ENCODE measurements at regions not wholly inside any gene's neighbourhood (a gene's known extent, or its start where the extent isn't known, plus 50 kb on each side); places are given as distances from the start of the nearest gene placed in this dataset.

DNA sequence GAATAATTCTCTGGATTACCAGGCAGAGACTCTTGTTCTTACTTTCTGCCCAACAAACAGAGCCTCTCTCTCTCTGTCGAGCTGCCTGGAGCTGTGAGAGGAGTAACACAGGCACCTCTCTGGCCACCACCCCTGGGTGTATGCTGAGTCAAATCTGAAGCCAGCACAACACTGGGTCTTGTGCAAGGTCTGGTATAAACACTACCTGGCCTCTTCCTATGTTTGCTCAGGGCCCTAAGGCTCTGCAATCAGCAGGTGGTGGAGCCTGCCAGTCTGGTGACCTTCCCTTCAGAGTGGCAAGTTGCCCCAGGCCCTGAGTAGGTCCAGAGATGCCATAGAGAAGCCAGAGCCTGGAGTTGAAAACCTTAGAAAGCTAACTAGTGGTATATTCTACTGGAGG, 139.9 kb downstream of the CPXCR1 start:
- H3K4me1 ChIP-seq (ENCODE audit: insufficient read depth), result no peaks in the 10 kb centered on the region
- no peak for DNase-seq
- H3K9me2 ChIP-seq (ENCODE audit: insufficient read depth), result no peaks in the 10 kb centered on the region
- no peaks in the 10 kb centered on the region for H4K20me1 ChIP-seq (ENCODE audit: insufficient read depth)
- H3K79me2 ChIP-seq (ENCODE audit: insufficient read depth), result no peaks in the 10 kb centered on the region
- 0% methylated on average over 1 of the region's 1 CpG for WGBS, 2 experiments (ENCODE audit: low coverage in 1 of 2, low lambda C conversion rate in 2 of 2, missing lambda C conversion rate in 2 of 2)
- H3K9me3 ChIP-seq (ENCODE audit: low read depth), result no peaks in the 10 kb centered on the region
- no peak overlapping the region for H2AFZ ChIP-seq
- no peak overlapping the region for H3K9ac ChIP-seq
- no peak overlapping the region for H3K4me3 ChIP-seq
- H3K27me3 ChIP-seq (replicated peaks; ENCODE audit: insufficient read depth), result no peaks in the 10 kb centered on the region
- H3K27ac ChIP-seq, result no peak overlapping the region
- H3K4me2 ChIP-seq (ENCODE audit: unreplicated experiment), result no peak overlapping the region
- no peaks in the 10 kb centered on the region for H3F3A ChIP-seq (ENCODE audit: insufficient read depth)
- no peak for TF ChIP-seq EZH2 (IDR thresholded peaks at IDR 0.05; ENCODE audit: insufficient read depth, poor library complexity, severe bottlenecking)
- no peak for TF ChIP-seq EZH2phosphoT487 (IDR thresholded peaks at IDR 0.05; ENCODE audit: insufficient read depth, low read depth)
- H3K36me3 ChIP-seq (ENCODE audit: low read depth), result no peaks in the 10 kb centered on the region
- in situ Hi-C loops (cut with MboI), result no loop called here

DNA sequence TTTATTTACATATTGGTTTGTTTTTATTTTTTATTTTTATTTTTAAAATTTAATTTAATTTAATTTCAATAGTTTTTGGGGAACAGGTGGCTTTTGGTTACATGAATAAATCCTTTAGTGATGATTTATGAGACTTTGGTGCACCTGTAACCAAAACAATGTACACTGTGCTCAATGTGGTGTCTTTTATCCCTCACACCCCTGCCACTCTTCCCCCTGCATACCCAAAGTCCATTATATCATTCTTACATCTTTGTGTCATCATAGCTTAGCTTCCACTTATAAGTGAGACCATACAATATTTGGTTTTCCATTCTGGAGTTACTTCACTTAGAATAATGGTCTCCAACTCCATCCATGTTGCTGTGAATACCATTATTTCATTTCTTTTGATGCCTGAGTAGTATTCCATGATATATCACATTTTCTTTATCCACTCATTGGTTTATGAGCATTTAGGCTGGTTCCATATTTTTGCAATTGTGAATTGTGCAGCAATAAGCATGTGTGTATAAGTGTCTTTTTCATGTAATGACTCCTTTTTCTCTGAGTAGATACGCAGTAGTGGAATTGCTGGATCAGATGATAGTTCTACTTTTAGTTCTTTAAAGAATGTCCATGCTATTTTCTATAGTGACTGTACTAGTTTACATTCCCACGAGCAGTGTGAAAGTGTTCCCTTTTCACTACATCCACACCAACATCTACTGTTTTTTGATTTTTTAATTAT, 157.1 kb downstream of the CPXCR1 start:
- Histone ChIP-seq H3K9me2 (ENCODE audit: insufficient read depth) (no peaks in the 10 kb centered on the region), H4K20me1 (ENCODE audit: insufficient read depth) (no peaks in the 10 kb centered on the region), H3F3A (ENCODE audit: insufficient read depth) (no peaks in the 10 kb centered on the region), H3K9ac (no peak overlapping the region), H3K4me3 (no peak overlapping the region), H3K4me1 (ENCODE audit: insufficient read depth) (no peaks in the 10 kb centered on the region), H3K9me3 (ENCODE audit: low read depth) (no peaks in the 10 kb centered on the region), H3K27me3 (replicated peaks; ENCODE audit: insufficient read depth) (no peaks in the 10 kb centered on the region), H3K27ac (no peak overlapping the region), H2AFZ (no peak overlapping the region), H3K79me2 (ENCODE audit: insufficient read depth) (no peaks in the 10 kb centered on the region), H3K36me3 (ENCODE audit: low read depth) (no peaks in the 10 kb centered on the region), H3K4me2 (ENCODE audit: unreplicated experiment) (no peak overlapping the region)
- in situ Hi-C loops (cut with MboI), result no loop called here
- TF ChIP-seq EZH2 (IDR thresholded peaks at IDR 0.05; ENCODE audit: insufficient read depth, poor library complexity, severe bottlenecking), result no peak
- TF ChIP-seq EZH2phosphoT487 (IDR thresholded peaks at IDR 0.05; ENCODE audit: insufficient read depth, low read depth), result no peak
- 73 to 83% methylated on average over 2 of the region's 2 CpGs for WGBS, 2 experiments (ENCODE audit: low coverage in 1 of 2, low lambda C conversion rate in 2 of 2, missing lambda C conversion rate in 2 of 2)
- DNase-seq, result no peak

DNA sequence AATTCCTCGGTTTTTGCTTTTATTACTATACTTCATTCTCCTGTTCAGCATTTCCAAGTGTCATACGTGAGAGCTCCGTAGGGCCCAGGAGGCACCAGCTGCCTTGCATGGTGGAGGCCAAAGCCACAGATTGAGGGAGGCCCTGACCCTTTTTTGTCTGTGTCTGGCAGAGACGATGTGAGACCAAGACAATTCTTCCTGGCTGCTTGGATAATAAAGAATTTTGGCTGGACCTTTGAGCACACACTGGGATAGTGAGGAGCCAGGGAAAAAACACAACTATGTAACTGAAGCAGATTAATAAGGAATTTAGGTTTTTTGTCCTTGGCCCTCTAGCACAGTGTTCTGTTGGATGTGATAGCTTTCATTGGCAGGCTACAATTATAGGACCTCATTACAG, 161.0 kb downstream of the CPXCR1 start:
- H3K4me2 ChIP-seq (ENCODE audit: unreplicated experiment), result no peak overlapping the region
- H3K27ac ChIP-seq, result no peak overlapping the region
- DNase-seq, result no peak
- TF ChIP-seq EZH2phosphoT487 (IDR thresholded peaks at IDR 0.05; ENCODE audit: insufficient read depth, low read depth) (no peak), EZH2 (IDR thresholded peaks at IDR 0.05; ENCODE audit: insufficient read depth, poor library complexity, severe bottlenecking) (no peak)
- H3K36me3 ChIP-seq (ENCODE audit: low read depth), result no peaks in the 10 kb centered on the region
- H3K79me2 ChIP-seq (ENCODE audit: insufficient read depth), result no peaks in the 10 kb centered on the region
- H3K4me1 ChIP-seq (ENCODE audit: insufficient read depth), result no peaks in the 10 kb centered on the region
- WGBS, 2 experiments (ENCODE audit: low coverage in 1 of 2, low lambda C conversion rate in 2 of 2, missing lambda C conversion rate in 2 of 2), result 24 to 25% methylated on average over 4 of the region's 4 CpGs
- no peak overlapping the region for H2AFZ ChIP-seq
- no peak overlapping the region for H3K4me3 ChIP-seq
- H3F3A ChIP-seq (ENCODE audit: insufficient read depth), result no peaks in the 10 kb centered on the region
- no peaks in the 10 kb centered on the region for H4K20me1 ChIP-seq (ENCODE audit: insufficient read depth)
- H3K9me2 ChIP-seq (ENCODE audit: insufficient read depth), result no peaks in the 10 kb centered on the region
- in situ Hi-C loops (cut with MboI), result no loop called here
- H3K9ac ChIP-seq, result no peak overlapping the region
- no peaks in the 10 kb centered on the region for H3K9me3 ChIP-seq (ENCODE audit: low read depth)
- no peaks in the 10 kb centered on the region for H3K27me3 ChIP-seq (replicated peaks; ENCODE audit: insufficient read depth)

DNA sequence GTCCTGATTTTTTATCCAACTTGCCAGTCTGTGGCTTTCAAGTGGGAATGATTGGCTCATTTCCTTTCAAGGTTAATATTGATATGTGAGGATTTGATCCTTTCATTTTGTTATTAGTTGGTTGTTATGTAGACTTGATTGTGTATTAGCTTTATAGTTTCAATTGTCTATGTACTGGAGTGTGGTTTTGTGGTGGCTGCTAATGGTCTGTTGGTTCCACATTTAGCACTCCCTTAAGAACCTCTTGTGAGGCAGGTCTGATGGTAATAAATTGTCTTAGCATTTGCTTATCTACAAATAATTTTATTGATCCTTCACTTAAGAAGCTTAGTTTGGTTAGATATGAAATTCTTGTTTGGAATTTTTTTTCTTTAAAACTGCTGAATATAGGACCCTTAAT, 190.6 kb downstream of the CPXCR1 start:
- H3K9ac ChIP-seq, result no peak overlapping the region
- H3K4me2 ChIP-seq (ENCODE audit: unreplicated experiment), result no peak overlapping the region
- H2AFZ ChIP-seq, result no peak overlapping the region
- in situ Hi-C loops (cut with MboI), result no loop called here
- no peak overlapping the region for H3K4me3 ChIP-seq
- H3K9me2 ChIP-seq (ENCODE audit: insufficient read depth), result no peaks in the 10 kb centered on the region
- H3K9me3 ChIP-seq (ENCODE audit: low read depth), result no peaks in the 10 kb centered on the region
- DNase-seq, result no peak
- no peaks in the 10 kb centered on the region for H3K36me3 ChIP-seq (ENCODE audit: low read depth)
- H4K20me1 ChIP-seq (ENCODE audit: insufficient read depth), result no peaks in the 10 kb centered on the region
- H3F3A ChIP-seq (ENCODE audit: insufficient read depth), result no peaks in the 10 kb centered on the region
- TF ChIP-seq EZH2 (IDR thresholded peaks at IDR 0.05; ENCODE audit: insufficient read depth, poor library complexity, severe bottlenecking), result no peak
- TF ChIP-seq EZH2phosphoT487 (IDR thresholded peaks at IDR 0.05; ENCODE audit: insufficient read depth, low read depth), result no peak
- H3K27me3 ChIP-seq (replicated peaks; ENCODE audit: insufficient read depth), result no peaks in the 10 kb centered on the region
- no peaks in the 10 kb centered on the region for H3K79me2 ChIP-seq (ENCODE audit: insufficient read depth)
- H3K4me1 ChIP-seq (ENCODE audit: insufficient read depth), result no peaks in the 10 kb centered on the region
- H3K27ac ChIP-seq, result no peak overlapping the region

DNA sequence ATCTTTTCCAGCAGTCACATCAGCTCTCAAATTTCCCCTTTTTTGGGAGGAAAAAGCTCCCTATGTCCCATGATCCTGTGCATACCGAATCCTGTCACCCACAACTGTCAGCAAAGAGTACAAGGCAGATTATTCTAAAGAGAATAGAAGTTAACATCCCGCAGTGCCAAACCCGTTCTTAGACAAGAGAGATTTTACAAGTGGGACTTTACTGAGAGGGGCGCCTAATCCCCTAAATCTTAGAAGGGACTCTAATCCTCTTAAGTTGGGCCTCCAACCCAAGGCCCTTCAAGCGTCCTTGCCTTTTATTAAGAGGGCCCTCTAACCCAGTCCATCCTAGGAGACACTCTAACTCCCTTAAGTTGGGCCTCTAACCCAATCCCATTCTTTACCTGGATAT, 193.9 kb downstream of the CPXCR1 start:
- 8 to 26% methylated on average over 4 to 5 of the region's 5 CpGs for WGBS, 2 experiments (ENCODE audit: low coverage in 1 of 2, low lambda C conversion rate in 2 of 2, missing lambda C conversion rate in 2 of 2)
- H4K20me1 ChIP-seq (ENCODE audit: insufficient read depth), result no peaks in the 10 kb centered on the region
- no peaks in the 10 kb centered on the region for H3F3A ChIP-seq (ENCODE audit: insufficient read depth)
- H3K9me3 ChIP-seq (ENCODE audit: low read depth), result no peaks in the 10 kb centered on the region
- in situ Hi-C loops (cut with MboI), result no loop called here
- no peaks in the 10 kb centered on the region for H3K27me3 ChIP-seq (replicated peaks; ENCODE audit: insufficient read depth)
- H3K27ac ChIP-seq, result no peak overlapping the region
- no peaks in the 10 kb centered on the region for H3K79me2 ChIP-seq (ENCODE audit: insufficient read depth)
- no peak for DNase-seq
- TF ChIP-seq EZH2 (IDR thresholded peaks at IDR 0.05; ENCODE audit: insufficient read depth, poor library complexity, severe bottlenecking), result no peak
- no peak for TF ChIP-seq EZH2phosphoT487 (IDR thresholded peaks at IDR 0.05; ENCODE audit: insufficient read depth, low read depth)
- no peaks in the 10 kb centered on the region for H3K9me2 ChIP-seq (ENCODE audit: insufficient read depth)
- no peaks in the 10 kb centered on the region for H3K4me1 ChIP-seq (ENCODE audit: insufficient read depth)
- no peak overlapping the region for H3K4me3 ChIP-seq
- no peak overlapping the region for H2AFZ ChIP-seq
- no peak overlapping the region for H3K9ac ChIP-seq
- H3K4me2 ChIP-seq (ENCODE audit: unreplicated experiment), result no peak overlapping the region
- H3K36me3 ChIP-seq (ENCODE audit: low read depth), result no peaks in the 10 kb centered on the region

All from GM23248 (cell line).